Hypothalamus (tissue), 51 donors: ENCODE measurements at regions not wholly inside any gene's neighbourhood (a gene's known extent, or its start where the extent isn't known, plus 50 kb on each side); places are given as distances from the start of the nearest gene placed in this dataset.
A peak's percentile ranks its signal among the peaks of the same experiment; 100 is the strongest.
"Not testable (repeated sequence)": the region's sequence is repeated elsewhere in the genome, so short reads cannot be mapped to it uniquely, and the experiment has no call there.

Experiments used
- DNase-seq, 51 donors: peaks; one replicate each; lab custom pipeline; 2025; lab: John Stamatoyannopoulos, UW

DNA sequence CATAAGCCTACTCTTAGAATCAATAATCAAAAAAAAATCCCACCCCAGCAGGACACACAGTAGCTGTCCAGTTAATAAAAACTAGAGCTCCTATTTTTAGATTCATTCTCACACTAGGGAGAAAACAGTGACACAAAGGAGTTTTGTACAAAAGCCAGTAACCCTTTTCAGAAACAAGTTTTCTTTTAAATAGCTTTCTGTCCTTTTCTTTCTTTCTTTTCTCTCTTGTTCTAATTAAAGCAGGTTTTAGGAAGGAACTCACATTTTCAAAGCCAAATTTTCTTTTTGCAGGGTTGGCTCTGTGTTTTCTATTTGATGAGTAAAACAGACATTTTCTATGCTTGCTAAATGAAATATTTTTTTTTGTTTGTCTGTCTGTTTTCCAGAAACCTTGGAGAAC is 1390.7 kb downstream of the FAM181B start:
- peak in 1 of 51 donors; percentile 11 for DNase-seq

DNA sequence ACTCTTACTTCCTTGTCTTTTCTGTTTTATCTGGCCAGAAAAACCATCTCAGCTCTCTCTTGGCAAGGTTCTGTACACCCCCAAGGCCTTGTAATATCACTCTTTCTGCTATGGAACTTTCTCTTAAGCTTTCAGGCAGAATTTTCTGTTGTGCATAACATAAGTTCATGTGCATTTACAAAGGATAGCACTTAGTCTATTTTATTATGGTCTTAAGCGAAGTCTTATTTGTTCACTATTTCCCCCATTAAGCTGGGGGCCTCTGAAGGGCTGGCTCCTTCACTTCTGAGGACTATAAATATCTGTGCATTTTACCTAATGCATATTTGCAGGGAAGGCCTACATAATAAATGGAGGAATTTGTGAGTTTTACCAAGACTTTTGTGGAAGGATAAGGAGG is 1393.4 kb downstream of the FAM181B start:
- DNase-seq: no peak

DNA sequence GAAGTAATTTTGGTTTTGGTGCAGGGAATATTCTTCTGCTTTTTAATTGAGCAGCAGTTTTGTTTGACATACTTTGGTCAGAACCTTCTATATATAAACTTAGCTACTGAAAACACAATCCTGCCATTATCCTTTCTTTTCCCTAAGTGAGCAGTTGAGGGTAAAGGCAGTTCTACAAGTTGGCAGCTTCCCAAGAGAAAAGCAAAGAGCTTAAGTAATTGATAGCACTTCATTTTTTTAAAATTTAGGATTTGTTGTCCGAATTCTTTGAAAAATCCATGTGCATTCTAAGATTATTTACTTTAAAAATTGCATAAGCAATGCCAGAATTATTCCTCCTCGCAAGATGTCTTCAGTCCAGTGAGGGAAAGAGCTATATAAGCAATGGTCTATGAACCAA is 1394.1 kb downstream of the FAM181B start:
- no peak for DNase-seq

DNA sequence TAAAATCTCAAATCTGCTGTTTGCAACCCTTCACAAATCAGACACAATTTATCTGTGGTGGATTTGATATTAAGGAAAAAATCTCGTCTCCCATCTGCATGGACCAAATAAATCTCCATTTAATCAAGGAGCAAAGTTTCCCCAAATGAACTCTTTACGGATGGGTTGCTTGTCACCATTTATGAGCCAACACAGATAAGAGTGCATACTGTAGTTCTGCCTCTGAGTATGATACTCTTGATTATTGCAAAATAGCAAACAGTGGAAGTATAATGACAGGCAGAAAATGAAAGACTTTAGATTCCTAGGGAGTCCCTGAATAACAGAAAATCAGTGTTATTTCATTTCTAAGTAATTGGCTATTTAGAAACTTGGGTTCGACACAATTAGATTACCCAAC is 1395.9 kb downstream of the FAM181B start:
- no peak for DNase-seq

DNA sequence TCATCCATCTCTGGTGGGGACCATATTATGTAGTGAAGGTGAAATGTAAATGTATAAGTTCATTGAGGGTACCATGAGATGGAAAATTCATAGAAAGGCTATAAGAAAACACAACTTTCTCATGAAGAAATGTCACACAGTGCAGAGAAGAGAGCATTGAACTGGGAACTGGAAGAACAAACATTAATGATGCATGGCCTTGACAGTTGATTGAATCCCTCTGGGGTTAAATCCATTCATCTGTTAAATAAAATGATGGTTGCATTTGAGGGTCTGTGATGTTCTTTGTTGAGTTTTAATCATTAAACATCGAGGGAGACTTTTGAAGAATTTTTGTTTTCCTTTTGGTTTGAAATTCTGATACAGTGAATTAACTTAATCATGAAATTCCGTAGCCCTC is 1401.4 kb downstream of the FAM181B start:
- no peak for DNase-seq

DNA sequence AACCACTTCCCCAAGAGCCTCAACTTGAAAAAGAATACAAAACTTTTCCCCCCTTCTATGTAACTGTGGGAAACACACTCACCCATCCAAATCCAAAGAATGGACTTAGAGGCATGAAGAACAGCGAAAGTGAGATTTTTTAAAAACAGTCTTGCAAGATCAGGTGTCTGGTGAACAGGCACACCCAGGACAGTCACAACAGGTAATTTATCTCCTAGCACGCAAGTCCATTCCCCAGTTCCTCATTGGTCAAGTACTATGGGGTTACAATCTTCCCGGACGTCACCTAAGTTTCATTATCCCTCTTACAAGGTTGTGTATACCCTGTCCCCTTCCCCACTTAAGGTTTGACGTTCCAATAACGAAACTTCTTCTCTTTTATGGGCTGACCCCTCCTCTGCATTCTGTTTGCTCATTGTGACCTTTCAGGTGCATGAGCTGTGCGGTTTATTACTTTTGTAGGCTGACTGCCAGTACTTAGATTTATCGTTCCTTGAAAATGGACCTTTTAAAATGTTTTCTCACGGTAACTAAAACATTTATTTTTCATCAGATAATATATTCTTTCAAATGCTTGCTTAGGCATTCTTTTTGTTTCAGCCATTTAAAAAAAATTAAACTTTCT is 1401.9 kb downstream of the FAM181B start:
- no peak for DNase-seq

DNA sequence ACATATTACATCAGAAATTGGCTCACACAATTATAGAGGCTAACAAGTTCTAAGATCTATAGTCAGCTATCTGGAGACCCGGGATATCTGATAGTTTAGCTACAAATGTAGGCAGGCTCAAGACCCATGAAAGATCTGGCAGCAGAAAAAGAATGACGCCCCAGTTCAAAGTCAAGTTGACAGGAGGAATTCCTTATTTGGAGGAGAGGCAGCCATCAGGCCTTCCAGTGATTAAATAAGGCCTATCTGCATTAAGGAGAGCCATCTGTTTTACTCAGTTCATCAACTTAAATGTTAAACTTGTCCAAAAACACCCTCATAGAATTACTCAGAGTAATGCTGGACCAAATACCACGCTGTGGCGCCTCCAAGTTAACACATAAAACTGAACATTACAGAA is 1402.6 kb downstream of the FAM181B start:
- no peak for DNase-seq

DNA sequence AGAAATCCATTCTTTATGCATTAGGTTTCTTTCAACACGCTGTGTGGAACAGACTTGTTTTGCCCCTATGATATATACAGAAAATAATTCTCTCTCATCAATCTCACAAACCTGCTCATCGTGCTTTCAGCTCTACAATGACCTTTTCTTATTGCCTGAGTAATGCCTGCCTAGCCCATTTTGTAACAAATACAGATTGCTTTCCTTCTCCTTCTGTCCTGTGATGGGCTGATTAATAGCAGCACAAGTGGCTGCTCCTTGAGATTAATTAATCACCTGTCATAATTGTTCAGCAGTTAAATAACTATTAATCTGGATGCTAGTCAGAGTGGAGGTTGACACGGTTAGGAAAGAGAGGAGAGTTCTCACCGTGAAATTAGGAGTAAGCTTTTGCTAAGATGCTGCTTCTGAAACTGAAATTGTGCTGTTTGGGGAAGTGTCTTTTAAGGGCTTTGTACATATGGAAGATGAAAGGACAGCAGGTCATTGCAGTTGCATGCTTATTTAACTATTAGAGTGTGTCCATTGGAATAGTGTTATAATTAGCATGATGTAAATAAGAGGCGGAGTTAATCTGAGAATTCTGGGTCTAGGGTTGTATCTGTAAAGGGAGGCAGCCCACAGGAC is 1430.5 kb downstream of the FAM181B start:
- no peak for DNase-seq

DNA sequence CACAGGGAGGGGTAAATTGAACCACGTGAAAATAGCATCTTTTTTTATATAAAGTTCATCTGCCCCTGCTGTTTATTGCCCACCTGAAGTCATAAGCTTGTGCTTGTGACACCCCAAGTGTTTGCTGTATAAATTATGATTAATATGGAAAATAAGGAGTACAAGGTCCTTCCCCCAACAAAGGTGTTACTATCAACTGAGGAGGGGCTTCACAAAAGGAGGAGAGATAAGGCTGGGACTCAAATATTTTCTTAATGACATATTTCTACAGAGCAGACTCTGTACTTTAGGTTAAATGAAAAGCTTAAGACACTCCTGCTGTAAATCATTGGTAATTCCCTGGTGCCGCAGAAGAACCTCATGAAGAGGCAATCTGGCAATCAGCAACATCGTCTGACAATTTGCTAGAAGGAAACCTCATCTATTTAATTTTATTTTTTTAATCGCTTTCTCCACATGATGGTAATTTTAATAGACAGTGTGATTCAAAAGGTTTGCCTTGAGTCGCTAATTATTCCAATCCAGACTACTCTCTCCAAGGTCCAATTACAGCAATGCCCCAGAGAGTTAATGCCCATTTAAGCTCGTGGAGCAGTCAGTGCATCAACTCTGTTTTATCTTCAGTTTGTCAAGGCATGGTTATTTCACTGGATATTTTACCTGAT is 1432.4 kb downstream of the FAM181B start:
- no peak for DNase-seq

DNA sequence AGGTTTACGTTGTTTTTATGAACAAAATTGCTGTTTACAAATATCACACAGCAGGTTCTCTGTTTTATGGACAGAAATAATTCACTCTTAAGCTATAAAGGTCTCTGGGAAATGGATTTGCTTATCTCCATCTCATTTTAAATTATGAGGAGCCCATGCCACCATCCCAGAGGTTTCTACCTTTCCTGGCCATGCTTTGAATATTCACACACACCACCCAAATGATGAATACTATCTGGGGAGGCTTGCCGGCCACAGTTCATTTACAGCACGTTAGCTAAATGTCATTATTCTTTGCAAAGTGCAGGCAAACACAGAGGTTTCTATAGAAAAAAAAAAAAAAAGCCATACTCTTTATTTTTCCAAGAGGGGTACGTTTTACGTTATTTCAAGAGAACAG is 1446.7 kb downstream of the FAM181B start:
- no peak for DNase-seq

DNA sequence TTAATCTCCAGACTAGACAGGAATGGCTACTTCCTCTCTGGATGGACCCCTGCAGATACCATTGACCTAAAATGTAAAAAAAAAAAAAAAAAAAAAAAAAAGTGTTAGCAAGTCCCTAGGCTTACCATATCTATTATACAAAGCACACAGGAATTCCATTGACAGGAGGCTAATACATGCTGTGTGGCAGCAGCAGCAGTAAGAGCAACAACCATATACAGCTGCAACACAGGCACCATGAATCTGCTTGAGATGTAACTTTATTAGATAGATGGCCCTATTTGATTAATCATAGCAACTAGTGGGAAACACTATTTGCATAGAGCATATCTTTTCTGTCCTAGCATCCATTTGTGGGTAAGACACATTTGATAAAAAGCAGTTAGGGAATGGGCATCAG is 1447.1 kb downstream of the FAM181B start:
- no peak for DNase-seq

DNA sequence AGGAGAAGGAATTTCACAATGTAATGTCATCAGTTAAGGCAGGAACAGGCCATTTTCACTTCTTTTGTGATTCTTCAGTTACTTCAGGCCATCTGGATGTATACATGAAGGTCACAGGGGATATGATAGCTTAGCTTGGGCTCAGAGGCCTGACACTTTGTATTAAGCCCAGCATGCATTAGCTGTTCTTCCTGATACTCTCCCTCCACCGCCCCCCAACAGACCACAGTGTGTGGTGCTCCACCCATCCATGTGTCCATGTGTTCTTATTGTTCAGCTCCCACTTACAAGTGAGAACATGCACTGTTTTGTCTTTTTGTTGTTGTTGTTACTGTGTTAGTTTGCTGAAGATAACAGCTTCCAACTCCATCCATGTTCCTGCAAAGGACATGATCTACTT is 1453.4 kb downstream of the FAM181B start:
- not testable (repeated sequence) for DNase-seq

DNA sequence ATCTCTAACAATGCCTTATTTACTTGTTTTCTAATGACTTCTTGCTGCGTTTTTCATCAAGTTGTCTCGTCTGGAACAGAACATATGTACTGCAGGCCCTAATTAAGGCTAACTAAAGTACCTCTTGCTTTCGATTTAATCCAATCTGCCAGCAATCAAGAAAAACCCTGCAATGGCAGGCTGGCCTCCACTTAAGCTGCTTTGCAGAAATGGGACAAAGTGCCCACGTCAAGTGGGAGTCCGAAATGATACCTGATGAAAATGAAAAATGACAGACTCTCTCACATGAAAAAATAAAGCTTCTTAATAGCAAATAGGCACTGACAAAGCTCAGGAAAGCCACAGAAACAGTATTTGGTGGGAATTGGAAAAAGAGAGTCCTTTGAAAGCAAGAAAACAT is 1454.7 kb downstream of the FAM181B start:
- DNase-seq: no peak

DNA sequence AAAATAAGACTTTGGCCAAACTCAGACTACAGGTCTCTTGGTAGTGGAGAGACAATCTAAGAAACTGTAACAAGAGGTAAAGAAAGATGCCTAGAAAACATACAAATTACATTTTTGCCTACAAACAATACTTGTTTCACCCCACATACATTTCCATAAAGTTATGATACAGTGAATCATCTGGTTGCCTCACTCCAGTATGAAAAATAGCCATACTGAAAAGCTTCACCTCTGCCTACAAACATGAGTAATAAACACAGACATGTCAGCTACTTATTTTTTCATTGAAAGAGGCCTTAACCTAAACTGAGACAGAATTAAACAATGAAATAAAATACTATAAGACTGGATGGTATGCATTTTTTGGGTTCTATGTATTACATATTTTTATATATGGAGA is 1463.0 kb downstream of the FAM181B start:
- DNase-seq: no peak

DNA sequence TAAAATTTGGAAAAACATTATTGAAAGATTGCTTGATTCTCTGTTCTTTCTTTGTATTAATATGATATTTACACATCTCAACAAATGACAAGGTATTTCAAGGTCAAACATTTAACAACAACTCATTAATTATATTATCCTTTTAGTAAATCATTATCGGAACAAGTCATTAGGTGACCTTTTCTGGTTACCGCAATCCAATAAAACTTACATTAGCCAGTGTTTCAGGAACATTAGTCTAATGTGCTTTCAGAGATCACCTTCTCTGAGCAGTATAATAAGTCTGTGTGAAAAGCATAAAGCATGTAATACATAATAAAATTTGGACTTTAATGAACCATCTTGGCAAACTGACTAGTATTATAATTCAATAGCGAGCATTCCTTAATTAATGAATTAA is 1466.4 kb downstream of the FAM181B start:
- DNase-seq: no peak

DNA sequence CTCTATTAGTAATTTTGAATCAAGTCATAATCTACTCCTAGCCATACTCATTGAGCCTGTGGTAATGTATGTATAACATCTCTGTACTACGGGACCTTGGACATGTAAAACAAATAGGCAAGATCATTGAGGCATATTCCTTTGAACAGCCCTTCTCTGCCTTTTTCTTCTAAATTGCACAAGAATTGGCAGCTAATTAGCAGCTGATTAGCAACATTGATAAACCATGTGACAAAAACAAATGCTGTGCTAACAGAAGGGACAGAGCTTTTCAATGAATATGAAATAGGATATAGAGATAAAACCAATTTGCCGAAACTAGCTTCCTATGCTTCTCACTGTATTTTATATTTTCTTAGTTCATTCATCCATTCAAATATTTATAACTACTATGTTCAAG is 1474.2 kb downstream of the FAM181B start:
- no peak for DNase-seq

DNA sequence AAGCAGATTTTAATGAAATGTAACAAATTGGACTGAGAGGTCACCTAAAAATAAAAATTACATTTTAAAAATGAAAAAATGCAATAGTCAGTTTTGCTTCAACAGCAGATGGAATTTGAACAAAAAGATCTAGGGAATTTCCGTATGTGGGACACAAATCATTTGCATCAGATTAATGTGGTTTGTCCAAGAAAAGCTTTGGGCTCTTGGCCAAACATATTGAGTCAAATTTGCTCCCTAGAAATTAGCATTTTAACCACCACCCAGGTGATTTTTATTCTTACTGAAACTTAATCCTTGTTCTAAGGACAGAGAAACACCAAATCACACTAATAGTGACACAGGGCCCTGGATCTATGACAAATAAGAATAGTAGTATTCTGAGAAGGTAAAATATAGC is 1477.8 kb downstream of the FAM181B start:
- no peak for DNase-seq

DNA sequence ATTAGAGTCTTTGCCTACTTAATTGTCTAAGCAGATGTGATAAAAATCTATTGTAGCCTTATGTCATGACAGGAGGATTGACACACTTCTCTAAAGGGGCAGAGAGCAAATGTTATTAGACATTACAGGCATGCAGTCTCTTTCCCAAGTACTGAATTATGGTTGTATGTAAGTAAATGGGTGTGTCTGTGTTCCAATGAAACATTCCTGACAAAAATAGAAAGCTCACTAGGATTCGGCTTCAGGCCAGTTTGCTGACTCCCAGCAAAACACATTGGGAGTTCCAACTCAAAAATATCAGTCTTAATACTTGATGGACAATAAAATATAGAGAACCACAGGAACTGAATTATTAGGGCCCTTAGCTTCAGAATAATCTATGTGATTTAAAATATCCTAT is 1480.4 kb downstream of the FAM181B start:
- DNase-seq: no peak

DNA sequence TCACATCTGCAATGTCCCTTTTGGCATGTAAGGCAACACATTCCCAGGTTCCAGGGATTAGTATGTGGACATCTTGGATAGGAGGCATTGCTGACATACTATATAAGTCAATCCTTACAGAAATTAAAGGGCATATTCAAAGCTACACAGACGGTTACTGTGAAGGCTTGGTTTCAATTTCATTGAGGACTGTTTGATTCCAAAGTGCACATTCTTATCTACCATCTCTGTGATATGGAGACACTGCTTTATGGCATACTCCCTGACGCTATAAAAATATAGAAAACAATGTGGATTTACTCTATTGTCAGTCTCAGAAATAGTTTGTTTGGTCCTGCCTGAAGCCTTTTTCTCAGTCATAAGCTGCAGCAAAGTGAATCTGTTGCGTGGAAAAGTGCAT is 1486.7 kb downstream of the FAM181B start:
- no peak for DNase-seq

DNA sequence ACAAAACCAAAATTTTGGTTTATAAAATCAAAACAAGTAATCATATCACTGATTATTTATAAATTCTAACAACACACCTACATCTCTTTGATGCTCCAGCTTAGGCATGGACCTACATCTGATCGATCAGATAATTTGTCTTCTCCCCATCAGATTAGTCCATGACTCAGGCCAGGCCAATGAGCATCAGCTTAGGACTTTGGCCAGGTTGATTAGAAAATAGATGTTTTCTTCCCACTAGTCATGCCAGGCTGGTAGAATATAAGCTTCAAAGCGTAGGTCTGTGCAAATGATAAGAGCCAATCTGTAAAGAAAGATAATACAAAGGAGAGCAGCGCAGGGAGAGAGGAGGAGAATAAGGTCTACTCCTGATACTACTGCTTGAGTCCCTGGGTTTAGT is 1487.9 kb downstream of the FAM181B start:
- DNase-seq: no peak

DNA sequence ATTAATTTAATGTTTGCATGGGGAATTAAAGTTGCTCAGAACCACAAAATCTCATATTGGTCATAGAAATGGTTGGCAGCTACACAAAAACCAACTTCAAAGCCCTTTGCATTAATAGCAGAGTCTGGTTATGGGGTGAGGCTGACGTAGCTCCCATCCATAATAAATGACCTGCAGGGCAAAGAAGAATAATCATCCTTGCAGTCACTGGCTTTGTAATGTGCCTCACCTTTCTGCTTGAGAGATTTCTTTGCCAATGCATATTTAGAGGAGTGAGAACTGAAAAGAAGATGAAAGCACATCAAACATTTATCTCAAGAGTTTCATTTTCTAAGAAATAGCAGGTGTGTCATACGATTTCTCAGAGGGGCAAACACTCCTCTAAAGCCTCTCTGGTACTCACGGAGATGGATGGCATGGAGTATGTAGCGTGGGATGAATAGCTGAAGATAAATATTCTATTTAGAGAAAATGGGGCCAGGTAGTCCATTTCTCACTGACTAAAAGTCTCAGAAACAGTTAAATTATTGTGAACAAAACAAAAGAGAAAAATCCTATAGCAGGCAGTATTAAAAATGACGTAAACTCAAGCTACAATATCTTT is 1491.9 kb downstream of the FAM181B start:
- DNase-seq: no peak

DNA sequence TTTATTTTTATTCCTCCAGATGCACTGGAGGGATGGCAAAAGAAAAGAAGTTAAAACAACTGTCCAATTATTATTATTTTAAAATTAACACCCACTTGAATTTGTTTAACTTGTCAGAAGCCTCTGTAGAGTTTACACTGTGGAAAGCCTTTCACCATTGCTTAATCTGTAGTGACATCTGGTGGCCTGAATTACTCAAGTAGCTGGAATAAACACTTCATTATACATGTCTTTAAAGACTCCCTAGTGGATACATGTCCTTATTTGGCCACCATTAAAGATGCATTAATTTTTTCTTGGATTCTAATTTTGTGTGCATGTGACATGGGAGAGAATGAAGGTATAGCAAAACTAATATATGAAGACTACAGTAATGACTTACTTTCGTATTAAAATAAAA is 1496.5 kb downstream of the FAM181B start:
- DNase-seq: peak in 4 of 51 donors; percentile 2 to 49 (median 12)
